22Rv1 (cell line): ENCODE measurements at regions not wholly inside any gene's neighbourhood (a gene's known extent, or its start where the extent isn't known, plus 50 kb on each side); places are given as distances from the start of the nearest gene placed in this dataset.

ENCODE experiments used
- H3K27ac ChIP-seq: fragments of 450-650 bp; 2 replicates; pipeline ENCODE4 v1.5.1; 2017
- CTCF ChIP-seq: fragments of 450-650 bp; IDR thresholded peaks from 2 replicates; pipeline ENCODE4 v1.5.1; 2017; ENCODE audit warnings: mild to moderate bottlenecking
- ZFX ChIP-seq: fragments of 450-650 bp; IDR thresholded peaks from 2 replicates; pipeline ENCODE4 v1.6.1; 2017; ENCODE audit warnings: antibody characterized with exemption, borderline replicate concordance

- TF ChIP-seq CTCF (no peak), ZFX (no peak)
- no peak overlapping the region for H3K27ac ChIP-seq
Observed at GRCh38 chr5:12477554-12477953, 573.3 kb upstream of the CTNND2 start.

- no peak overlapping the region for H3K27ac ChIP-seq
- TF ChIP-seq CTCF (no peak), ZFX (no peak)
Observed at GRCh38 chr5:12467799-12468198, 563.6 kb upstream of the CTNND2 start.

- no peak for TF ChIP-seq ZFX
- no peak for TF ChIP-seq CTCF
- H3K27ac ChIP-seq, result no peak overlapping the region
Observed at GRCh38 chr5:12460493-12461261, 556.4 kb upstream of the CTNND2 start.

- no peak for TF ChIP-seq CTCF
- no peak for TF ChIP-seq ZFX
- no peak overlapping the region for H3K27ac ChIP-seq
Observed at GRCh38 chr5:12459326-12459725, 555.1 kb upstream of the CTNND2 start.

GRCh38 chr5:12419075-12419474, 514.8 kb upstream of the CTNND2 start:
- no peak for TF ChIP-seq CTCF
- TF ChIP-seq ZFX, result no peak
- H3K27ac ChIP-seq, result no peak overlapping the region

GRCh38 chr5:12413585-12413984, 509.3 kb upstream of the CTNND2 start:
- TF ChIP-seq ZFX, result no peak
- no peak for TF ChIP-seq CTCF

GRCh38 chr5:12413075-12413474, 508.8 kb upstream of the CTNND2 start:
- no peak for TF ChIP-seq CTCF
- TF ChIP-seq ZFX, result no peak
- H3K27ac ChIP-seq, result no peak overlapping the region

More at GRCh38 chr5:12413585-12413984, 509.3 kb upstream of the CTNND2 start:
- H3K27ac ChIP-seq, result no peak overlapping the region
